Endothelial cell (in vitro differentiated cells): ENCODE measurements at regions not wholly inside any gene's neighbourhood (a gene's known extent, or its start where the extent isn't known, plus 50 kb on each side); places are given as distances from the start of the nearest gene placed in this dataset.
"Not testable (repeated sequence)": the region's sequence is repeated elsewhere in the genome, so short reads cannot be mapped to it uniquely, and the experiment has no call there.

Experiments used
- DNase-seq: peaks from one replicate; pipeline ENCODE4 v3.0.0; 2021; ENCODE audit warnings: low spot score
- H3K27ac Mint-ChIP-seq: one replicate; pipeline ENCODE4 v1.8.0; 2021; ENCODE audit warnings: mixed read lengths, inconsistent platforms; ENCODE audit not compliant: unreplicated experiment
- H3K27me3 Mint-ChIP-seq: one replicate; pipeline ENCODE4 v1.8.0; 2021; ENCODE audit warnings: mild to moderate bottlenecking, moderate library complexity, mixed read lengths, inconsistent platforms; ENCODE audit not compliant: unreplicated experiment
- H3K36me3 Mint-ChIP-seq: one replicate; pipeline ENCODE4 v1.8.0; 2021; ENCODE audit warnings: mild to moderate bottlenecking, low read depth, mixed read lengths, inconsistent platforms; ENCODE audit not compliant: unreplicated experiment
- H3K4me1 Mint-ChIP-seq: one replicate; pipeline ENCODE4 v1.8.0; 2021; ENCODE audit warnings: mild to moderate bottlenecking, mixed read lengths, inconsistent platforms; ENCODE audit not compliant: unreplicated experiment
- H3K4me3 Mint-ChIP-seq: one replicate; pipeline ENCODE4 v1.8.0; 2021; ENCODE audit warnings: mild to moderate bottlenecking, mixed read lengths, inconsistent platforms; ENCODE audit not compliant: unreplicated experiment
- H3K9me3 Mint-ChIP-seq: one replicate; pipeline ENCODE4 v1.8.0; 2021; ENCODE audit warnings: mixed read lengths, inconsistent platforms; ENCODE audit not compliant: unreplicated experiment
- TF ChIP-seq, protein P1 (sequence below): fragments of 200-600 bp; sonication (generic); IDR thresholded peaks from one replicate; pipeline ENCODE4 v1.5.0; 2021; ENCODE audit warnings: antibody characterized with exemption; ENCODE audit not compliant: unreplicated experiment

GRCh38 chr6:14300189-14300588, 182.6 kb downstream of the CD83 start:
- H3K4me3 Mint-ChIP-seq, H3K27ac Mint-ChIP-seq, DNase-seq, H3K36me3 Mint-ChIP-seq, H3K4me1 Mint-ChIP-seq, H3K9me3 Mint-ChIP-seq, H3K27me3 Mint-ChIP-seq: not testable (repeated sequence)

- not testable (repeated sequence) for DNase-seq, H3K36me3 Mint-ChIP-seq, H3K27ac Mint-ChIP-seq, H3K9me3 Mint-ChIP-seq, H3K4me1 Mint-ChIP-seq, H3K4me3 Mint-ChIP-seq, H3K27me3 Mint-ChIP-seq
Measured at GRCh38 chr6:14300721-14301120, 183.1 kb downstream of the CD83 start.

GRCh38 chr6:14301477-14301876, 183.9 kb downstream of the CD83 start:
- H3K27ac Mint-ChIP-seq, H3K36me3 Mint-ChIP-seq, DNase-seq, H3K9me3 Mint-ChIP-seq, H3K4me1 Mint-ChIP-seq, H3K27me3 Mint-ChIP-seq: not testable (repeated sequence)
- peak overlapping the region; percentile 21 for H3K4me3 Mint-ChIP-seq

- Mint-ChIP-seq H3K27me3 (peaks cover 4% of the 10 kb centered on the region), H3K4me3 (no peak overlapping the region), H3K4me1 (no peaks in the 10 kb centered on the region), H3K9me3 (no peaks in the 10 kb centered on the region), H3K36me3 (no peaks in the 10 kb centered on the region), H3K27ac (no peak overlapping the region)
- no peak for DNase-seq
- TF ChIP-seq, protein P1, sequence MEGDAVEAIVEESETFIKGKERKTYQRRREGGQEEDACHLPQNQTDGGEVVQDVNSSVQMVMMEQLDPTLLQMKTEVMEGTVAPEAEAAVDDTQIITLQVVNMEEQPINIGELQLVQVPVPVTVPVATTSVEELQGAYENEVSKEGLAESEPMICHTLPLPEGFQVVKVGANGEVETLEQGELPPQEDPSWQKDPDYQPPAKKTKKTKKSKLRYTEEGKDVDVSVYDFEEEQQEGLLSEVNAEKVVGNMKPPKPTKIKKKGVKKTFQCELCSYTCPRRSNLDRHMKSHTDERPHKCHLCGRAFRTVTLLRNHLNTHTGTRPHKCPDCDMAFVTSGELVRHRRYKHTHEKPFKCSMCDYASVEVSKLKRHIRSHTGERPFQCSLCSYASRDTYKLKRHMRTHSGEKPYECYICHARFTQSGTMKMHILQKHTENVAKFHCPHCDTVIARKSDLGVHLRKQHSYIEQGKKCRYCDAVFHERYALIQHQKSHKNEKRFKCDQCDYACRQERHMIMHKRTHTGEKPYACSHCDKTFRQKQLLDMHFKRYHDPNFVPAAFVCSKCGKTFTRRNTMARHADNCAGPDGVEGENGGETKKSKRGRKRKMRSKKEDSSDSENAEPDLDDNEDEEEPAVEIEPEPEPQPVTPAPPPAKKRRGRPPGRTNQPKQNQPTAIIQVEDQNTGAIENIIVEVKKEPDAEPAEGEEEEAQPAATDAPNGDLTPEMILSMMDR = no peak
Measured at GRCh38 chr6:14305131-14305530, 187.6 kb downstream of the CD83 start.

DNA sequence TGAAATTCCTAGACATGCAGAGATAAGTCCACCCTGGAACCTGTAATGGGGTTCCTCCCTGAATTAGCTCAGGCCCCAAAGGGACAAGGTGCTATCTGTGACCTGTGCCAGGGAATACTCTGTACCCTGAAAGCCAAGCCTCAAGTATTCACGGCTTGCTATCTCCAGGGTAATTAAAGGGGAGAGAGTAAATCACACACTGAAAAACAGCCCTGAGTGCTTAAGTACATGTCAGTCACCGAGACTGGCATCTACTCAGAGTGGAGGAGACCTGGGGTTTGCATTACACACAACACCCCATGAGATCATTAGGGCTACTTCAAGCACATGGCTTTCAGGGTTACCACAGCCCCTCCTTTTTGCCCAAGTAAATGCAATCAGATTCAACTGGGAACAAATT, 188.1 kb downstream of the CD83 start:
- no peaks in the 10 kb centered on the region for H3K9me3 Mint-ChIP-seq
- no peaks in the 10 kb centered on the region for H3K4me1 Mint-ChIP-seq
- TF ChIP-seq, protein P1 = no peak
- H3K27ac Mint-ChIP-seq = no peak overlapping the region
- H3K27me3 Mint-ChIP-seq = peaks cover 4% of the 10 kb centered on the region
- no peak overlapping the region for H3K4me3 Mint-ChIP-seq
- no peak for DNase-seq
- no peaks in the 10 kb centered on the region for H3K36me3 Mint-ChIP-seq

DNA sequence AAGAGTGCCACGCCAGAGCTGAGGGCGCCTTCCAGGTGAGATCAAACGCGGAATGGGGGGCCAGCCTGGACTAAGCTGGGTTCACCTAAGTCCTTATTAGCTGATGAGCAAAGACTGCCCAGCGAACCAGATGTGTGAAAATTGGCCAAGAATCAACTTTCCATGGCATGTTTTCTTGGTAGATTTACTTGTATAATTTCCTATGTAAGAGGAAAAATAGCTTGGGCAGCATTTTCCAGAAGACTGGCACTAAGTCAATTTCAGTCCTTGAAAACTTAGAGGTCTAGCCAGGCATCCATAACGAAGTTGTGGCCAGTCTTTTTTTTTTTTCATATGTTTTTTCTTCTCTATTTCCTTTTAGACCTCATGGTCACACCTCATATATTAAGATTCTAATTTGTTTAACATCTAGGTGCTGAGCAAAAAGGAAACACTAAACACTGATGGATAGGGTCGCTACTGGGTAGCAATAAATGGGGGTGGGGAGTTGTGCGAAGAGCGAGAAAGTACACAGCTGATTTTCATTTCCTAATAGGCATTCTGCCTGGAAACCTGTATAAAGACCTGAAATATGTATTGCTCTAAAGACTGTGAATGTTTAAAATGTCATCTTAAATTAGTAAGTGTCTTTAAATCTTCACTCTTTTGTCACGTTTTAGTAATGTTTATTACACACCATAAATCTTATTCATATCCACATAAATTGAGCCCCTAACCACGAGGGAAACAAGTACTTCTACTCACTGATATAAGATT, 188.8 kb downstream of the CD83 start:
- no peaks in the 10 kb centered on the region for H3K9me3 Mint-ChIP-seq
- H3K4me1 Mint-ChIP-seq = no peaks in the 10 kb centered on the region
- no peak overlapping the region for H3K27ac Mint-ChIP-seq
- TF ChIP-seq, protein P1 = no peak
- peaks cover 4% of the 10 kb centered on the region for H3K27me3 Mint-ChIP-seq
- H3K4me3 Mint-ChIP-seq = no peak overlapping the region
- H3K36me3 Mint-ChIP-seq = no peaks in the 10 kb centered on the region
- no peak for DNase-seq
